Liver (tissue), 3 donors: ENCODE measurements at regions not wholly inside any gene's neighbourhood (a gene's known extent, or its start where the extent isn't known, plus 50 kb on each side); places are given as distances from the start of the nearest gene placed in this dataset.

ENCODE experiments used
- CTCF ChIP-seq: fragments of 150-350 bp; IDR thresholded peaks from 2 replicates; pipeline ENCODE4 v1.5.1; 2017; ENCODE audit warnings: improper control_type of control experiment, low read depth, low read length; ENCODE audit not compliant: missing input control
- RAD21 ChIP-seq, 2 donors: IDR thresholded peaks; 2 replicates each; pipeline ENCODE4 v1.6.1; 2016; ENCODE audit warnings: antibody characterized with exemption in 2 of 2, mild to moderate bottlenecking in 2 of 2
- donor health status: healthy.
- donor health status: healthy.

- no peak for TF ChIP-seq CTCF
- TF ChIP-seq RAD21 (IDR thresholded peaks at IDR 0.05): no peak
Observed at GRCh38 chr13:22162889-22163288, 492.0 kb downstream of the FGF9 start.
